Activated naive CD8-positive, alpha-beta T cell treated with anti-CD3 and anti-CD28 coated beads, Interleukin-2, amount 10 ng/mL, durations not matched to agents 7 days and 5 days (primary cell): ENCODE measurements at regions not wholly inside any gene's neighbourhood (a gene's known extent, or its start where the extent isn't known, plus 50 kb on each side); places are given as distances from the start of the nearest gene placed in this dataset.

ENCODE experiments used
- ATAC-seq: fragments of 150-1000 bp; cut with Tn5 transposase; one replicate; pipeline ENCODE4 v1.10.0; 2021; ENCODE audit warnings: low read depth, moderate library complexity
- POLR2A ChIA-PET: fragments of 350-600 bp; sonication (Branson Sonifier 250); formaldehyde crosslinking; loops from one replicate; lab custom pipeline; 2021; ENCODE audit warnings: antibody characterized with exemption; lab: Charles Lee
- DNase-seq: peaks from one replicate; pipeline ENCODE4 v3.0.0; 2021
- H3K27ac Mint-ChIP-seq: one replicate; pipeline ENCODE4 v1.8.0; 2022; ENCODE audit warnings: mild to moderate bottlenecking, mixed read lengths
- H3K27me3 Mint-ChIP-seq: one replicate; pipeline ENCODE4 v1.8.0; 2022; ENCODE audit warnings: mild to moderate bottlenecking, moderate library complexity, mixed read lengths
- H3K36me3 Mint-ChIP-seq: one replicate; pipeline ENCODE4 v1.8.0; 2021; ENCODE audit warnings: mild to moderate bottlenecking, mixed read lengths
- H3K4me1 Mint-ChIP-seq: one replicate; pipeline ENCODE4 v1.8.0; 2021; ENCODE audit warnings: mixed read lengths
- H3K4me3 Mint-ChIP-seq: one replicate; pipeline ENCODE4 v1.8.0; 2022; ENCODE audit warnings: mild to moderate bottlenecking, moderate library complexity, mixed read lengths
- H3K9me3 Mint-ChIP-seq: one replicate; pipeline ENCODE4 v1.8.0; 2021; ENCODE audit warnings: mixed read lengths

DNA sequence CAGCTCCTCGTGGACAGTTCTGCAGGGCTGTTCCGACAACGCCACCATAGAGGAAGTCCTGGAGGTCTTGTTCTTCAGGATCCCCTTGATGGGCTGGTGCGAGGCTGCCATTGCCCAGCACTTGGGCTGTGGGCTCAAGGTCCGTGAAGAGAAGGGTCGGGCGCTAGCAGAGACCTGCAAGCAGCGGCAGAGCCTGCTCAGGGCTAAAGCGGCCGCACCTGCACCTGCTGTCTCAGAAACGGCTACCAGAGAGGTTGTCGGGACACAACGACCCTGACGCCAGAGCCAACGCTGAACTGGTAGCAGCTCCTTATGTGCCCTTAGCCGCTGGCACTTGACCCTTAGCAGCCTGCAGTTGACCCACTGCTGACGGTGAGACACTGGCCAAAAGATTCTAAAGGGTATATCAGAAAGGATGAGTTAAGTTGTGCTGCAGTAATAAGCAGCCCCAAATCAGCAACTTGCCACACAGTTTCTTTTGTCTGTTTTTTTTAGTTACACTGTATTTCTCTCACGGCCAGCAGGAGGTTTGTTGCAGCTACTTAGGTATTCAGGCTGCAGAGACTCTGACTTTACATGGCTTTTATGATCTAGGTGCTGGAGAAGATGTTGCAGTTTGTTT, 55.5 kb upstream of the ST6GAL2 start:
- H3K27me3 Mint-ChIP-seq, result no peaks in the 10 kb centered on the region
- POLR2A ChIA-PET, result no interaction called here

DNA sequence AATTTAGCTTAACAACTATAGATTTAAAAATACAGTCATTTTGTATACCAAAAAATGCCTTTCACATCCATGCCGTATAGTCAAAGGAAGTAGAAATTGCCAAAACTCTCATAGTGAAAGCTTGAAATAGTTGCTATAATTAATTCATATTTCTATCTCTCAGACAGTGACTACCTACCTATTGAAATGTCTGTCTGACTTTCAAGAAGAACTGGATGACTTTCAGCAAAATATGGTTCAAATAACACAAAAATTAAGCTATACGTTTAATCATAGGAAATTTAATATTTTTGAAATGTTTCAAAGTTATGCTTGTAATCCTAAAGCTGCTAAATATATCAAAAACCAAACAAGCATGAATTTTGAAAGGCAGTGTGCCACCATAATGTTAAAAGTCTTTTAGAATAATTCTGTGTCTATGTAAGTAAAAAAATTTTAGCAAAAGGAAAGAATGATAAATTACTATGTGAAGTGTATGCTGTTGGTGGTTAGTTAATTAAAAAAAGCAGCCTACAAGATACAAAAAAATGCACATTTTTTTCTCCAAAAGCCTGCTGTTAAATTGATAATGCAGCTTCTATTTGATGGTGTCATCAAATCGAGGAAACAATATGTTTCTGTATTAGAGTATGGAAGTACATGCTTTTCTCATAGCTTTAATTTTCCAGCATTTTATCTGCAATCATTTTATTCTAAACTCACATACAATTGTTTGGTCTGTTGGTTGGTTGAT, 57.7 kb upstream of the ST6GAL2 start:
- no peak for DNase-seq
- Mint-ChIP-seq H3K9me3 (peaks cover 3% of the 10 kb centered on the region), H3K36me3 (no peaks in the 10 kb centered on the region), H3K4me1 (no peaks in the 10 kb centered on the region), H3K4me3 (no peak overlapping the region), H3K27ac (no peak overlapping the region), H3K27me3 (no peaks in the 10 kb centered on the region)
- ATAC-seq, result no peak
- POLR2A ChIA-PET, result no interaction called here

More for the DNA sequence above, 55.5 kb upstream of the ST6GAL2 start:
- no peaks in the 10 kb centered on the region for H3K36me3 Mint-ChIP-seq
- peaks cover 3% of the 10 kb centered on the region for H3K9me3 Mint-ChIP-seq
- no peaks in the 10 kb centered on the region for H3K4me1 Mint-ChIP-seq
- H3K27ac Mint-ChIP-seq, result no peak overlapping the region
- no peak overlapping the region for H3K4me3 Mint-ChIP-seq
- ATAC-seq (no peak), DNase-seq (no peak)

DNA sequence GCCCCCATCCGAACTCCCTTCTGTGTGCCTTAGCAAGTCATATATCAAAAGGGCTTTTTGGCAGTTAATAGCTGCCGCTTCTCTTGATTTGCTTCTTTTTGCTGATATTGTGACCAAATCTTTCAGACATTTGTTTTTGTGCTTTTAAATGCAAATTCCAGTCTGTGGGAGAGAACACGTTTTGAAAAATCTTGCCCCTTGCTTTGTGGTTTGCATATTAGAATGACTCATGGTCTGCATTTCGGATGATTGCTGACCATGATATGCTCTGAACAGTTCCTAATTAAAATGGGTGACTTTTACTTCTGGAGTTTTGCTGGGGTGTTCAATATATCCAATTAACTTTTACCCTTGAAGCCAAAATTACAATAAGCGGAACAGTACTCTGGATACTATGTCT, 58.2 kb upstream of the ST6GAL2 start:
- Mint-ChIP-seq H3K4me3 (no peak overlapping the region), H3K9me3 (peaks cover 3% of the 10 kb centered on the region), H3K4me1 (no peaks in the 10 kb centered on the region), H3K27me3 (no peaks in the 10 kb centered on the region), H3K27ac (no peak overlapping the region), H3K36me3 (no peaks in the 10 kb centered on the region)
- POLR2A ChIA-PET, result no interaction called here
- DNase-seq (no peak), ATAC-seq (no peak)

DNA sequence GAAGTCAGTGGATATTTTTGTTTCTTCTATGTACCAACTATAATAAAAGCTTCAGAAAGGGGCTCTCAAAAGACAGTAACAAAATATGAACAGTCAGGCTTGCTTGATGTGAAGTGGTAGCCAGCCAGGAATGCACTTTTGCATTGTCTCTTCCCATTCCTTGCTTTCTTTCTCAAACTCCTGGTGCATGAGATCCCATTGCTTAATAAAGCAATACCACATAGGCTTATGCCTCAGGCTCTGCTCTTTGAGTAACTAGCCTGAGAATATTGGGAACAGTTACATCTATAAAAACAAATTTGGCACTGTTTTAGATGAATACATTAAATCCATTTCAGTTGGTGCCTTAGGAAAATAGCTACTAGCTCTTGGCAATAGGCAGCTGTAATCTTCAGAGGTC, 62.6 kb upstream of the ST6GAL2 start:
- no peak overlapping the region for H3K27ac Mint-ChIP-seq
- ATAC-seq, result no peak

GRCh38 chr2:106953236-106953635, 67.3 kb upstream of the ST6GAL2 start:
- no peaks in the 10 kb centered on the region for H3K9me3 Mint-ChIP-seq
- H3K4me3 Mint-ChIP-seq, result no peak overlapping the region
- ATAC-seq (no peak), DNase-seq (no peak)
- no peaks in the 10 kb centered on the region for H3K36me3 Mint-ChIP-seq
- no peaks in the 10 kb centered on the region for H3K27me3 Mint-ChIP-seq
- POLR2A ChIA-PET, result no interaction called here
- H3K27ac Mint-ChIP-seq, result no peak overlapping the region
- no peaks in the 10 kb centered on the region for H3K4me1 Mint-ChIP-seq

More for the DNA sequence above, 62.6 kb upstream of the ST6GAL2 start:
- Mint-ChIP-seq H3K4me3 (no peak overlapping the region), H3K9me3 (no peaks in the 10 kb centered on the region), H3K36me3 (no peaks in the 10 kb centered on the region), H3K27me3 (no peaks in the 10 kb centered on the region), H3K4me1 (no peaks in the 10 kb centered on the region)
- no peak for DNase-seq
- POLR2A ChIA-PET, result no interaction called here

DNA sequence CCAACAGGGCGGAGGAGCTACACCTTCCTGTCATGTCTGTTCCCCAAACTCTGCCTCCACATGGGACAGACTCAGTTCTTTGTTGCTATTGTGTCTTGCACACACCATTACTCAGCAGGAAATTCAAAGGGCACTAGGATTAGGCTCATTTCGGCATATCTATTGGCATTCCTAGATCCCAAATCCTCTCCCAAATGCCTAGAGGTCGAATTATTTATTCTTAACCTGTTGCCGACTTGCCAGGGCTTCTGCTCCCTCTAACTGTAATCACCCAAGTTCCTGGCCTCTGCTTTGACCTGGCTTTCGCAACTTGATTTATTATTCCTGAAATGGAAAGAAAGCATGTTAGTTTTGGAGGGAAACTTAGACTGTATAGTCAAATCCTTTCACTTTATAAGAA, 67.8 kb upstream of the ST6GAL2 start:
- no peaks in the 10 kb centered on the region for H3K36me3 Mint-ChIP-seq
- no peaks in the 10 kb centered on the region for H3K4me1 Mint-ChIP-seq
- H3K4me3 Mint-ChIP-seq, result no peak overlapping the region
- H3K9me3 Mint-ChIP-seq, result no peaks in the 10 kb centered on the region
- POLR2A ChIA-PET, result no interaction called here
- no peak for ATAC-seq
- no peak for DNase-seq
- H3K27me3 Mint-ChIP-seq, result no peaks in the 10 kb centered on the region
- H3K27ac Mint-ChIP-seq, result no peak overlapping the region

GRCh38 chr2:106954304-106954703, 68.3 kb upstream of the ST6GAL2 start:
- H3K4me1 Mint-ChIP-seq, result no peaks in the 10 kb centered on the region
- H3K4me3 Mint-ChIP-seq, result no peak overlapping the region
- H3K27ac Mint-ChIP-seq, result no peak overlapping the region
- H3K9me3 Mint-ChIP-seq, result no peaks in the 10 kb centered on the region
- POLR2A ChIA-PET, result no interaction called here
- DNase-seq (no peak), ATAC-seq (no peak)
- no peaks in the 10 kb centered on the region for H3K27me3 Mint-ChIP-seq
- H3K36me3 Mint-ChIP-seq, result no peaks in the 10 kb centered on the region

GRCh38 chr2:106956416-106956815, 70.4 kb upstream of the ST6GAL2 start:
- no peaks in the 10 kb centered on the region for H3K9me3 Mint-ChIP-seq
- no peak overlapping the region for H3K4me3 Mint-ChIP-seq
- ATAC-seq (no peak), DNase-seq (no peak)
- H3K36me3 Mint-ChIP-seq, result no peaks in the 10 kb centered on the region
- POLR2A ChIA-PET, result no interaction called here
- no peaks in the 10 kb centered on the region for H3K4me1 Mint-ChIP-seq
- H3K27me3 Mint-ChIP-seq, result no peaks in the 10 kb centered on the region
- no peak overlapping the region for H3K27ac Mint-ChIP-seq

GRCh38 chr2:106956879-106957278, 70.9 kb upstream of the ST6GAL2 start:
- Mint-ChIP-seq H3K36me3 (no peaks in the 10 kb centered on the region), H3K9me3 (no peaks in the 10 kb centered on the region), H3K27ac (no peak overlapping the region), H3K4me1 (no peaks in the 10 kb centered on the region), H3K27me3 (no peaks in the 10 kb centered on the region), H3K4me3 (no peak overlapping the region)
- DNase-seq (no peak), ATAC-seq (no peak)
- POLR2A ChIA-PET, result no interaction called here

DNA sequence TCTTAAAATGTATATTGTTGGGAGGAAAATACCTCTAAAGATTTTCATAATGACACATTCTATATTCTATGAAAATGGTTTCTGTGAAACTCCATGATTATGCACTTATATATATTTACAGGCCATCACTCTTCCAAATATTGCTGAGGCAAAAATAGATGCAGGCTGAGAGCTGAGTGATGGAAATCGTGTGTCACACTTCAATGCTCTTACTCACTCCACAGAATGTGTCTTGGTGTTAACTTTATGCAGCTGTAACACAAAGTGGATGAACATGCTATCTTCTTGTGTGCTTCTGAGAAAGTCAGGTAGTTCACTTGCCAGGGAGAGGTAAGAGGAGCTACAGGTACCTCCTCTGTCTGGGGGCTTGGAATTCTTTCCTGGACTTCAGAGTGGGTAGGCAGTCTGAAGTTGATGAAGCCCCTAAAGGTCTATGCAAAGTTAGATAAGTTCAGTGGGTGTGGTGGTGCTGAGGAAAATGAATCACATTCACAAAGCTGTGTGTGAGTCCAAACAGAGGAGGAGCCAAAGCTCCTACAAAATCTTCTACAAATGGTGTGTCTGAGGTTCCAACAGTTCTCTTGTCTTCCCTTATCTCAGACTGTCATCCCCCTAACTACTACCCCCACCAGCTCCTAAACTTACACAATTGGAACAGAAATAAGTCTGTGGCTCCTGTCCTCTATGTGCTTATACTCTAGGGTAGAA, 74.2 kb upstream of the ST6GAL2 start:
- ATAC-seq (no peak), DNase-seq (no peak)
- Mint-ChIP-seq H3K27me3 (no peaks in the 10 kb centered on the region), H3K9me3 (no peaks in the 10 kb centered on the region), H3K27ac (no peak overlapping the region), H3K4me1 (no peaks in the 10 kb centered on the region), H3K4me3 (no peak overlapping the region), H3K36me3 (no peaks in the 10 kb centered on the region)
- POLR2A ChIA-PET, result no interaction called here

DNA sequence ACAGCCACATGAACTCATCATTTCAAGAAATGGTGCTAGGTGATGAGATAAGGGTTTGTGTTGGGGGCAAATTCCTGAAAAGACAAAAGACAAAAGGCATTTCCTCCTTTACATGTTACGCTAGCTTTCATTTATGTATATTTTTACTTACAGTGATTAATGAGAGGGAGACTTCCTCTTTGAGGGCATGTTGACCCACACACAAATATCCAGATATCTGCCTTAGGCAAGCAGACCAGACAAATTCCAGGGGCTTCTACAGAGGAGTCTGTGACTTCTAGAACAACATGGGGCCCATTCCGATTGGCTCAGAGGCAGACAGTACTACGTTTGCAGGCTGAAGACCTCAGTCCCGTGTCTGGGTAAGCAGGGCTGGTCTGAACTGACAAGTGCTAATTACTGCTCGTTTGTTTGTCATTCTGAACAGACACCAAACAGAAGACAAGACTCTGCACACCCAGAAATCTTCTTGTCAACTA, 74.8 kb upstream of the ST6GAL2 start:
- no peak for DNase-seq
- Mint-ChIP-seq H3K27ac (no peak overlapping the region), H3K4me3 (no peak overlapping the region), H3K9me3 (no peaks in the 10 kb centered on the region), H3K36me3 (no peaks in the 10 kb centered on the region), H3K27me3 (no peaks in the 10 kb centered on the region), H3K4me1 (no peaks in the 10 kb centered on the region)
- POLR2A ChIA-PET, result no interaction called here
- no peak for ATAC-seq

DNA sequence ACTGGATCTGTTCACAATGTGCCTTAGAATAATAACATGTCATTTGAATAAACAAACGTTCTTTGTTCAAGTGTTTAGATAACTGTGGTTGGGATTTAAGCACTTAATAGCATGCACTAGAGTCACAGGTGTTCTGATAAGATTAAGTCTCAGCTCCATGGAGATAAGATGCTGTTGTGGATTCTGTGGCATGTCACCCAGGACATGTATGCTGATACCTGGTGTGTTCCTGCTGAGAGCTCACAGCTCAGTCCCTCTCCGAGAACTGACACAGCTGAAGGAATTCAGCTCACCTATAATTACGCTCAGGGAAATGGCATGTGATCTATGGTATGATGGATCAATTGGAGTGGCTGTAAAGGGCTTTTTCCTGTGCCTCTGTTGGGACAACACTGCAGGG, 75.4 kb upstream of the ST6GAL2 start:
- H3K4me1 Mint-ChIP-seq, result no peaks in the 10 kb centered on the region
- H3K9me3 Mint-ChIP-seq, result no peaks in the 10 kb centered on the region
- no peak overlapping the region for H3K27ac Mint-ChIP-seq
- DNase-seq, result no peak
- no peaks in the 10 kb centered on the region for H3K36me3 Mint-ChIP-seq
- H3K27me3 Mint-ChIP-seq, result no peaks in the 10 kb centered on the region
- POLR2A ChIA-PET, result no interaction called here
- no peak overlapping the region for H3K4me3 Mint-ChIP-seq
- no peak for ATAC-seq

DNA sequence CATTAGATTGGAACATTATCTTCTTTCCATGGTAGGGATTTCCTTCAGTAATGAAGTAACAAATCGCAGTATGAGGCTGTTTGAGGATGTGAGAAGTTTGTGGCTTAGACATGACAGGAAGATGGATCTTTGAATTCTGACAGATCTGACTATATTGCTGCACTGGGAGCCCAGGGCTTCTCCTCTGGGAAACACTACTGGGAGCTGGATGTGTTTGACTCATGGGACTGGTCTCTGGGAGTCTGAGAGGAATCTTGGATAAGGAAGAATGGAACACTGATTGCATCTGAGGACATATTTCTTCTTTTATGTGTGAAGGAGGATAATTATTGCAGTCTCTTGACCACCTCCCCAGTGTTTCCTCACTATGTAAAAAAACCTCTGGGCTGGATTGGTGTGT, 77.2 kb upstream of the ST6GAL2 start:
- peaks cover 2% of the 10 kb centered on the region for H3K27me3 Mint-ChIP-seq
- no peaks in the 10 kb centered on the region for H3K9me3 Mint-ChIP-seq
- no peak for DNase-seq
- no peaks in the 10 kb centered on the region for H3K36me3 Mint-ChIP-seq
- H3K27ac Mint-ChIP-seq, result no peak overlapping the region
- H3K4me3 Mint-ChIP-seq, result no peak overlapping the region
- H3K4me1 Mint-ChIP-seq, result no peaks in the 10 kb centered on the region
- POLR2A ChIA-PET, result no interaction called here
- ATAC-seq, result no peak

- Mint-ChIP-seq H3K4me1 (no peaks in the 10 kb centered on the region), H3K27ac (no peak overlapping the region), H3K9me3 (no peaks in the 10 kb centered on the region), H3K27me3 (peaks cover 2% of the 10 kb centered on the region), H3K36me3 (no peaks in the 10 kb centered on the region), H3K4me3 (no peak overlapping the region)
- DNase-seq, result no peak
- ATAC-seq, result no peak
- POLR2A ChIA-PET, result interaction anchor here (0.7 kb wide), 1 partner anchor 9 kb away, joined by 3 read pairs; no protein-coding TSS in a partner anchor
Measured at GRCh38 chr2:106963893-106964292, 77.9 kb upstream of the ST6GAL2 start.
